ENCODE measurements at regions not wholly inside any gene's neighbourhood (a gene's known extent, or its start where the extent isn't known, plus 50 kb on each side); places are given as distances from the start of the nearest gene placed in this dataset.
"Not testable (repeated sequence)": the region's sequence is repeated elsewhere in the genome, so short reads cannot be mapped to it uniquely, and the experiment has no call there.

DNA sequence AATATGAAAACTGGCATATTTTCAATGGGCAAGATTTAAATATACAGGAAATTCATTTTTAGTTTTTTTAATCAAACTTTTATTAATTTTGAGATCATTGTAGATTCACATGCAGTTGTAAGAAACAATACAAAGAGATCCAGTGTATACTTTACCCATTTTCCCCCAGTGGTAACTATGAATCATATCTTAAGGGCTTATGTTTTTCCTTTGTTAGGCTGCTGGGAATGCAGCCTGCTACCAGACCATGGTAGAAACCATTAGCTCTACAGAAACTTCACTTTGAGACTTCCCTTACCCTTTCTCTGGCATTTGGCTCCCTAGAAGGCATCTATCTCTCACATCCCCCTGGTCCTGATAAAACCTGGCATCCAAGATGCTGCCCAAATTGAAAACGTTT lies 147.6 kb upstream of the EOLA2 start:
- TF ChIP-seq MYC (IDR thresholded peaks at IDR 0.05; ENCODE audit: low read depth, low read length), result no peak
- no peak for TF ChIP-seq CTCF (IDR thresholded peaks at IDR 0.05; ENCODE audit: low read depth, low read length)
- no peak for TF ChIP-seq POLR2A (IDR thresholded peaks at IDR 0.05; ENCODE audit: extremely low read depth, insufficient read length)
- no peak for TF ChIP-seq MAX (IDR thresholded peaks at IDR 0.05; ENCODE audit: low read depth, low read length)
- no peak for DNase-seq (ENCODE audit: low read depth)
- no peak overlapping the region for H3K4me3 ChIP-seq (ENCODE audit: low read depth, low read length)

DNA sequence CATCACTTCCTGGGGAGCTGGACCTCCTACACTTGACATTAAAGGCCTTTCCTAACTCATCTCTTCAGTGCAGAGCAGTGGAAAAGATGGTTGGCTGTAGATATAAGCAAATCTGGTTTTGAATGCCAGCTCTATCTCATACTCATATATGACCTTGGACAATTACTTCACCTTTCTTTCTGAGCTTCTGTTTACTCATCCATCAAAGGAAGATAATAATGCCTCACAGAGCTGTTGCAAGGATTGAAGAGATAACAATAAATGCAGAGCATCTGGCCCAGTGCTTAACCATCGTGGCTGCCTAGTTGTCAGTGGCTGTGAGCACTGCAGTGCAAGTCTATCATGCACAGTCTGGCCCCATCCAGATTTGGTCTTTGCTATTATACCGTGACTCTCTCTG lies 148.1 kb upstream of the EOLA2 start:
- TF ChIP-seq MAX (IDR thresholded peaks at IDR 0.05; ENCODE audit: low read depth, low read length), result no peak
- no peak for TF ChIP-seq MYC (IDR thresholded peaks at IDR 0.05; ENCODE audit: low read depth, low read length)
- no peak for TF ChIP-seq POLR2A (IDR thresholded peaks at IDR 0.05; ENCODE audit: extremely low read depth, insufficient read length)
- TF ChIP-seq CTCF (IDR thresholded peaks at IDR 0.05; ENCODE audit: low read depth, low read length), result no peak
- no peak for DNase-seq (ENCODE audit: low read depth)
- H3K4me3 ChIP-seq (ENCODE audit: low read depth, low read length), result no peak overlapping the region

DNA sequence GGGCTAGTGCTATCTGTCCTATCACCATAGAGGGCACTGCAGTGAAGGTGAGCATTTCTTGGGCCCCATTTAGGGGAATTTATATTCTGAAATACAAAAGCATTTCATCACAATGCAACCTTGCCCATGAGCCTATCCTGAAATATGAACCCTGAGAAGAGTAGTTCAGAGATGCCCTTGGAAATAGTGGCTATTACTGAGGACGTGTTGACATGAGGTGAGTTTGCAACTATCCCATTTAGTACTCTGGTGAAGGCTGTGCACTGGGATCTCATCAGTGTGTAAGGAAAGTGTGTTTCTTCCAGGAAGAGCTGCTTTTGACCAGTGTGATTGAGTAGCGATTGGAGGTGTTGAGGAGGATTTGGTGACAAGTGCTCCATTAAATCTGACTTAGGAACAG lies 149.3 kb upstream of the EOLA2 start:
- no peak overlapping the region for H3K4me3 ChIP-seq (ENCODE audit: low read depth, low read length)
- DNase-seq (ENCODE audit: low read depth), result no peak
- TF ChIP-seq MYC (IDR thresholded peaks at IDR 0.05; ENCODE audit: low read depth, low read length), result no peak
- no peak for TF ChIP-seq POLR2A (IDR thresholded peaks at IDR 0.05; ENCODE audit: extremely low read depth, insufficient read length)
- no peak for TF ChIP-seq CTCF (IDR thresholded peaks at IDR 0.05; ENCODE audit: low read depth, low read length)
- no peak for TF ChIP-seq MAX (IDR thresholded peaks at IDR 0.05; ENCODE audit: low read depth, low read length)

- H3K4me3 ChIP-seq (ENCODE audit: low read depth, low read length), result no peak overlapping the region
- DNase-seq (ENCODE audit: low read depth), result no peak
- TF ChIP-seq MAX (IDR thresholded peaks at IDR 0.05; ENCODE audit: low read depth, low read length), result no peak
- no peak for TF ChIP-seq CTCF (IDR thresholded peaks at IDR 0.05; ENCODE audit: low read depth, low read length)
- TF ChIP-seq MYC (IDR thresholded peaks at IDR 0.05; ENCODE audit: low read depth, low read length), result no peak
- no peak for TF ChIP-seq POLR2A (IDR thresholded peaks at IDR 0.05; ENCODE audit: extremely low read depth, insufficient read length)
Measured at GRCh38 chrX:150088042-150088441, 149.8 kb upstream of the EOLA2 start.

GRCh38 chrX:150088766-150089518 lies 150.7 kb upstream of the EOLA2 start:
- TF ChIP-seq CTCF (IDR thresholded peaks at IDR 0.05; ENCODE audit: low read depth, low read length), result no peak
- TF ChIP-seq MAX (IDR thresholded peaks at IDR 0.05; ENCODE audit: low read depth, low read length), result no peak
- TF ChIP-seq MYC (IDR thresholded peaks at IDR 0.05; ENCODE audit: low read depth, low read length), result no peak
- TF ChIP-seq POLR2A (IDR thresholded peaks at IDR 0.05; ENCODE audit: extremely low read depth, insufficient read length), result no peak
- no peak for DNase-seq (ENCODE audit: low read depth)
- H3K4me3 ChIP-seq (ENCODE audit: low read depth, low read length), result no peak overlapping the region

- not testable (repeated sequence) for H3K4me3 ChIP-seq (ENCODE audit: low read depth, low read length); DNase-seq (ENCODE audit: low read depth)
Measured at GRCh38 chrX:150091300-150091699, 153.0 kb upstream of the EOLA2 start.
